ENCODE measurements at regions not wholly inside any gene's neighbourhood (a gene's known extent, or its start where the extent isn't known, plus 50 kb on each side); places are given as distances from the start of the nearest gene placed in this dataset.

DNA sequence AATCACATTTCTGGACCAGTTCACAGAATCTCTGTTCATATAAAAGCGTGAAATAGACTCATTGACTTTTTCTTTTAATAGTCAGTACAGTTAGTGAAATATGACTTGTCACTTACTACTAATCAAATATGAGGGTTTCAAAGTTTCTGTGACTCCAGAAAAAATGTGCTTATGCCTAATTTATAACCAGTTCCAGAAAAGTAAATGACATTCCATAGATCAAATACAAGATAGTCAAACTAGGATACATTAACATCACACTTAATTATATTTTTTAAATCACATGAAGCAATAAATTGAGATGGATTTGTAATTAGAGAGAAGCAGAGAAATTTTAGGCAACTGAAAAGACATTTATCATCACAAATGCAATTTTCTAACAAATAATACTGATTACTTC, 491.4 kb downstream of the KIF20B start:
- no peaks in the 10 kb centered on the region for H3K27me3 ChIP-seq (ENCODE audit: low read depth)
- in situ Hi-C loops (cut with MboI; ENCODE audit: low sequenced_read_pairs) = no loop called here
- no peak overlapping the region for H3K4me3 ChIP-seq
- no peaks in the 10 kb centered on the region for H3K36me3 ChIP-seq (replicated peaks)
- no peaks in the 10 kb centered on the region; the same call in 1 of the 2 replicates for H3K9me3 ChIP-seq
- no peaks in the 10 kb centered on the region for H3K4me1 ChIP-seq
- no peak for DNase-seq (ENCODE audit: low spot score in 2 of 2)

- DNase-seq (ENCODE audit: low spot score in 2 of 2) = no peak
- no peaks in the 10 kb centered on the region for H3K27me3 ChIP-seq (ENCODE audit: low read depth)
- in situ Hi-C loops (cut with MboI; ENCODE audit: low sequenced_read_pairs) = no loop called here
- H3K9me3 ChIP-seq = no peaks in the 10 kb centered on the region; the same call in 1 of the 2 replicates
- no peaks in the 10 kb centered on the region for H3K4me1 ChIP-seq
- H3K4me3 ChIP-seq = no peak overlapping the region
- H3K36me3 ChIP-seq (replicated peaks) = no peaks in the 10 kb centered on the region
Measured at GRCh38 chr10:90193240-90193985, 492.0 kb downstream of the KIF20B start.

GRCh38 chr10:90195288-90195840, 494.0 kb downstream of the KIF20B start:
- no peaks in the 10 kb centered on the region for H3K36me3 ChIP-seq (replicated peaks)
- H3K27me3 ChIP-seq (ENCODE audit: low read depth) = no peaks in the 10 kb centered on the region
- no peaks in the 10 kb centered on the region; the same call in 1 of the 2 replicates for H3K9me3 ChIP-seq
- DNase-seq (ENCODE audit: low spot score in 2 of 2) = no peak
- H3K4me3 ChIP-seq = no peak overlapping the region
- in situ Hi-C loops (cut with MboI; ENCODE audit: low sequenced_read_pairs) = no loop called here
- H3K4me1 ChIP-seq = no peaks in the 10 kb centered on the region

DNA sequence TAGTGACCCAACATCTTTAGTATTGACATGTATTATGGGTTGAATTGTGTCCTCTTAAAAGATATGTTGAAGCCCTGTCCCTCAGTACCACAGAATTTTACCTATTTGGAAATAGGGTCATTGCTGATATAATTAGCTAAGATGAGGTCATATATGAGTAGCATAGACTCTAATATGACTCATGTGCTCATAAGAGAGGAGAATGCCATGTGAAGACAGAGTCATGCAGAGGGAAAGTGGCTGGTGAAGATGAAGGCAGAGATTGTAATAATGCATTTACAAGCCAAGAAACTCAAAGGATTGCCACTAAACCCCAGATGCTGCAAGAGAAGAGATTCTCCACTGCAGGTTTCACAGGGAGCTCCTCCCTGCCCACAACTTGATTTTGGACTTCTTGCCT, 496.4 kb downstream of the KIF20B start:
- H3K9me3 ChIP-seq = no peaks in the 10 kb centered on the region; the same call in 1 of the 2 replicates
- no peaks in the 10 kb centered on the region for H3K4me1 ChIP-seq
- in situ Hi-C loops (cut with MboI; ENCODE audit: low sequenced_read_pairs) = no loop called here
- no peaks in the 10 kb centered on the region for H3K36me3 ChIP-seq (replicated peaks)
- H3K27me3 ChIP-seq (ENCODE audit: low read depth) = no peaks in the 10 kb centered on the region
- H3K4me3 ChIP-seq = no peak overlapping the region
- no peak for DNase-seq (ENCODE audit: low spot score in 2 of 2)

- in situ Hi-C loops (cut with MboI; ENCODE audit: low sequenced_read_pairs) = no loop called here
- no peaks in the 10 kb centered on the region for H3K27me3 ChIP-seq (ENCODE audit: low read depth)
- no peaks in the 10 kb centered on the region for H3K9me3 ChIP-seq
- no peak overlapping the region for H3K4me3 ChIP-seq
- DNase-seq (ENCODE audit: low spot score in 2 of 2) = no peak
- no peaks in the 10 kb centered on the region for H3K36me3 ChIP-seq (replicated peaks)
- H3K4me1 ChIP-seq = no peaks in the 10 kb centered on the region
Measured at GRCh38 chr10:90199093-90199492, 497.7 kb downstream of the KIF20B start.

DNA sequence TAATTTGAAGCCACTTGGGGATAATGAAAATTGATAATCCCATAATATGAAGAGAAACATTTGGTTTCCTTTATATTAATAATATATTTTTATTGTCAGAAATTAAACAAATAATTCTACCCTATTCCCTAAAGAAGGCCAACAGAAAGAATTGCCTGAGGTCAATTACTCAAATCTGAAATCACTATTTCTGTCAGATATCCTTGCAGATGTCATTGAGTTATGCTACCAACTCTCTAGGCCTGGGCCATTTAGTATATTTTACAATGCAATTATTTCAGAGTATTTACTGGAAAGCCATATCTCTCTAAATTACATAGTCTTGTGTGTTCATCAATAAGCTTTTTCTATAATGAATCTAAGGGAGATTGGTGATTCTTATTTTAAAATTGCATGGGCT, 498.1 kb downstream of the KIF20B start:
- in situ Hi-C loops (cut with MboI; ENCODE audit: low sequenced_read_pairs) = no loop called here
- no peak for DNase-seq (ENCODE audit: low spot score in 2 of 2)
- H3K27me3 ChIP-seq (ENCODE audit: low read depth) = no peaks in the 10 kb centered on the region

DNA sequence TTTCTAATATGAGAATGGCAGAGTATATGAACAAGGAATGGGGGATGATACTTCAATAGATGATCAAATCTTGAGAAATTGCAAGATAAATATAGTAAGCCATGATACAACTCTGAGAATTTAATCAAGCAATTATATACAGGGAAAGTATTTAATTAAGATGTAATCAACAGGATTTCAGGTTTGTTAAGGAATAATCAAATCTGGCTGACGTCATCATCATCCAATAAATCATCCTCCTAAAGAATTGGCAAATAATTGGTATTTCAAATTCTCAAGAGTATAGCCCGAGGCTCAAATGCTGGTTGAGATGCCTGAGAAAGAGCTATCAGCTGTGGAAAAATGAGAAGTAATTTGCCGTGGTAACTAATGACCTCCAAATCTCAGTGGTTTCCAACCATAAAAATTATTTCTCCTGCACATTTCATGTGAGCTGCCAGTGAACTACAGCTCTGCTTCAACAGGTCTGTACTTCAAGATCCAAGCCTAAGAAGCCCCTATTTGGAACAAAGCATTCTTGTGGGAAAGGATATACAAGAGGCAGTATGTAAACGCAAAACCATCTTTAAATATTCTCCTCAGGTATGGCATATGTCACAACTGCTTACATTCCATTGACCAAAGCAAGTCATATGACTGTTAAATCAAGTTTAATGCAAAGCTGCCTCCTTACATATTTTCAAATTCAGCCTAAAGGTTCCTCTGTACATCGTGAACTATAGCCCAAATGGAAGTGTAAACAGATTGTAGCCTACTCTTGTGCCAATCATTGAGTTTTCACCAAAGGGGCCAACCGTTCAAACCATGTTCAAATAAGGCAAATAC, 503.0 kb downstream of the KIF20B start:
- in situ Hi-C loops (cut with MboI; ENCODE audit: low sequenced_read_pairs) = no loop called here
- H3K9me3 ChIP-seq = no peaks in the 10 kb centered on the region

More for the DNA sequence above, 498.1 kb downstream of the KIF20B start:
- H3K36me3 ChIP-seq (replicated peaks) = no peaks in the 10 kb centered on the region
- H3K4me1 ChIP-seq = no peaks in the 10 kb centered on the region
- H3K9me3 ChIP-seq = no peaks in the 10 kb centered on the region
- no peak overlapping the region for H3K4me3 ChIP-seq

GRCh38 chr10:90204956-90205314, 503.5 kb downstream of the KIF20B start:
- in situ Hi-C loops (cut with MboI; ENCODE audit: low sequenced_read_pairs) = no loop called here
- H3K4me1 ChIP-seq = no peaks in the 10 kb centered on the region
- no peaks in the 10 kb centered on the region for H3K9me3 ChIP-seq
- no peaks in the 10 kb centered on the region for H3K36me3 ChIP-seq (replicated peaks)
- DNase-seq (ENCODE audit: low spot score in 2 of 2) = no peak
- no peaks in the 10 kb centered on the region for H3K27me3 ChIP-seq (ENCODE audit: low read depth)
- no peak overlapping the region for H3K4me3 ChIP-seq

More for the DNA sequence above, 503.0 kb downstream of the KIF20B start:
- Histone ChIP-seq H3K27me3 (ENCODE audit: low read depth) (no peaks in the 10 kb centered on the region), H3K4me1 (no peaks in the 10 kb centered on the region), H3K36me3 (replicated peaks) (no peaks in the 10 kb centered on the region), H3K4me3 (no peak overlapping the region)
- DNase-seq (ENCODE audit: low spot score in 2 of 2) = no peak

DNA sequence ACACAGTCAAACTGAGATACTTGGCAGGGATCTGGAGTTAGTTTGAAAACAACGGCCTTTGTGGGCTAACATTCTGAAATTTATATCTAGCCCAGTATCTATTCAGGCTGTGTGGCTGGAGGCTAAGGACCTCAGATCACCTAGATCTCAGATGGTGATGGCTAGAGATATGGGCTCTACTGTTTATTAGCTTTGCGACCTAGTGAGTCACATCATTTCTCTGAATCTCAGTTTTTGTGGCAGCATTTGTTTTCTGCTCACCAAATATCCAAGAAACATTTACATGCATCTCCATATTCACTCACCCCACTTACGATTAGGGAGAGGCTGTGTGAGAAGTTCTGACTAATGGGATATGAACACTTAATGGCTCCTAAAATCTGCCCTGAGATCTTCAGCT, 503.9 kb downstream of the KIF20B start:
- no peaks in the 10 kb centered on the region for H3K27me3 ChIP-seq (ENCODE audit: low read depth)
- H3K4me1 ChIP-seq = no peaks in the 10 kb centered on the region
- no peak for DNase-seq (ENCODE audit: low spot score in 2 of 2)
- in situ Hi-C loops (cut with MboI; ENCODE audit: low sequenced_read_pairs) = no loop called here
- no peaks in the 10 kb centered on the region for H3K9me3 ChIP-seq
- no peak overlapping the region for H3K4me3 ChIP-seq
- no peaks in the 10 kb centered on the region for H3K36me3 ChIP-seq (replicated peaks)

- in situ Hi-C loops (cut with MboI; ENCODE audit: low sequenced_read_pairs) = no loop called here
- Histone ChIP-seq H3K4me1 (no peaks in the 10 kb centered on the region), H3K4me3 (no peak overlapping the region), H3K27me3 (ENCODE audit: low read depth) (no peaks in the 10 kb centered on the region), H3K36me3 (replicated peaks) (no peaks in the 10 kb centered on the region), H3K9me3 (no peaks in the 10 kb centered on the region)
- no peak for DNase-seq (ENCODE audit: low spot score in 2 of 2)
Measured at GRCh38 chr10:90213346-90213745, 512.0 kb downstream of the KIF20B start.

DNA sequence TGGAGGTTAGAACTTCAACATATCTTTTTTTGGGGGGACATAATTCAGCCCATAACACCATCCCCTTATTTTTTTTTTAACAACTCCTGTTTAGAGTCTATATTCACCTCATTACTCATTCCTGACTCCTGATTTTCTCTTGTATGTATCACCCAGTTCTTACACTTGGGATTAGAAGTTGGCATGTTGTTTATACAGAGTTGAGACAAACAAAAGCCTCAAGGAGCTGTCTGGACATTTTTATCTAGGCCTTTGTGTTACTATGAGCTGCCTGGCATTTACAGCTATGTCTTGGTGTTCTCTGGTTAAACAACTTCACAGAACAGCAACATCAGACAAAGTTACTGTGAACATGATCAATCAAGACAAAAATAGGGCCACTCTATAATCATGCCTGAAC, 517.5 kb downstream of the KIF20B start:
- no peak for DNase-seq (ENCODE audit: low spot score in 2 of 2)
- no peaks in the 10 kb centered on the region for H3K9me3 ChIP-seq
- no peaks in the 10 kb centered on the region for H3K36me3 ChIP-seq (replicated peaks)
- in situ Hi-C loops (cut with MboI; ENCODE audit: low sequenced_read_pairs) = no loop called here
- H3K4me1 ChIP-seq = no peaks in the 10 kb centered on the region
- no peak overlapping the region for H3K4me3 ChIP-seq
- no peaks in the 10 kb centered on the region for H3K27me3 ChIP-seq (ENCODE audit: low read depth)

DNA sequence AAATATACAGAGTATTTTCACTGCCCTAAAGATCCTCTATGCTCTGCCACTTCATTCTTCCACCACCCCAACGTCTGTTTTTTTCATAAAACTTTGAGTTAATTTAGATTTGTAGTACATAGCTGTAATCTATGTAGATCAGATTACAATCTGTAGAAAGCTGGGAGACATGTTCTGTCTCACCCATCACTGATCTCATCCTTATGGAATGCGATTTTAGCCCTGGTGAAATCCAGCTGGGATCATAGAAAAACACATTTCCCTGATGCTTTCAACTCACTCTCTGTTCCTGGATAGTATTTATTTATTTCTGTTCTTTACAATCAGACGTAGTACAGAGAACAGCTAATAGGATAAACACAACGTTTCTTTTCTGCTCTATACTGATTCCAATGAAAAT, 521.0 kb downstream of the KIF20B start:
- DNase-seq (ENCODE audit: low spot score in 2 of 2) = no peak
- H3K9me3 ChIP-seq = no peaks in the 10 kb centered on the region
- H3K27me3 ChIP-seq (ENCODE audit: low read depth) = no peaks in the 10 kb centered on the region
- no peaks in the 10 kb centered on the region for H3K4me1 ChIP-seq
- in situ Hi-C loops (cut with MboI; ENCODE audit: low sequenced_read_pairs) = no loop called here
- H3K36me3 ChIP-seq (replicated peaks) = no peaks in the 10 kb centered on the region
- H3K4me3 ChIP-seq = no peak overlapping the region

DNA sequence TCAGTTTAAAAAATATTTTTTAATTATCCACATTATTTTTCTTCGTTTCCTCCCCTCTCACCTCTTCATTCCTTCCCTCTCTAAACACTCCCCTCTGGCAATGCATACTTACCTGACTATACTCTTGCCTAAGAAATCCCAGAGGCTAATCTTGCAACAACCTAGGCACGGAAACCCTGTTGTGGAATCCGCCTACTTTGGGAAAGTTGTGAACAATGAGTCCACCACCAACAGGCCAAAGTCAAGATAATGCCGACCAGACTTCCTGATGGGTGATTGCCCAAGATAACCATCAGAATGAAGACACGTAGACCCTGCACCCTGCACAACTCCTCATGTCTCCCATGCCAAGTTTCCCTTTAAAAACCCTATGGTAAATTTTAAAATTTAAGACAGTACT, 521.5 kb downstream of the KIF20B start:
- in situ Hi-C loops (cut with MboI; ENCODE audit: low sequenced_read_pairs) = no loop called here
- no peak for DNase-seq (ENCODE audit: low spot score in 2 of 2)
- Histone ChIP-seq H3K27me3 (ENCODE audit: low read depth) (no peaks in the 10 kb centered on the region), H3K4me3 (no peak overlapping the region), H3K4me1 (no peaks in the 10 kb centered on the region), H3K9me3 (no peaks in the 10 kb centered on the region), H3K36me3 (replicated peaks) (no peaks in the 10 kb centered on the region)

Measured in HAP-1 (cell line).